NK-92 (cell line): ENCODE measurements at regions not wholly inside any gene's neighbourhood (a gene's known extent, or its start where the extent isn't known, plus 50 kb on each side); places are given as distances from the start of the nearest gene placed in this dataset.

Experiments used
- DNase-seq: peaks from one replicate; lab custom pipeline; 2025; ENCODE audit not compliant: unreplicated experiment; lab: John Stamatoyannopoulos, UW

GRCh38 chr2:134155134-134155533 is 98.7 kb upstream of the MGAT5 start:
- no peak for DNase-seq

DNA sequence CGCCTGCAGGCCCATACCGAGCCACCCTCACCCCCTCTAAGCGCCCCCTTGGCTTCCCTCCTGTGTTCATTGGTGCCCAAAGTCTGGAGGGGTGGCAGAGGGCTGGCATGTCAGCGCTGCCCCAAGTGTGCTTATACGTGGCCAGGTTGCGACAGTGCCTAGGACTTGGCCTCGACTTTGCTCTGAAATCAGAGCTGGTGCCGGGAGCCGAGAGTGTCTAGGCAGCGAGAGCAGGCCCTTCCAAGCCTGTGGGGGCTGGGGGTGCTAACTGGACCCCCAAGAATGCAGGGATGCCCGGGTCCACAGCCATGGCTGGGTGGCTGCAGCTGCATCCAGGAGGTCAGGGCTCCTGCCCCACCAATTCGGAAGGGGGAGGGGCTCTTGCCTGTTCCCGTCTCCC is 95.6 kb upstream of the MGAT5 start:
- DNase-seq, result no peak

GRCh38 chr2:134161170-134161547 is 92.7 kb upstream of the MGAT5 start:
- DNase-seq, result no peak

DNA sequence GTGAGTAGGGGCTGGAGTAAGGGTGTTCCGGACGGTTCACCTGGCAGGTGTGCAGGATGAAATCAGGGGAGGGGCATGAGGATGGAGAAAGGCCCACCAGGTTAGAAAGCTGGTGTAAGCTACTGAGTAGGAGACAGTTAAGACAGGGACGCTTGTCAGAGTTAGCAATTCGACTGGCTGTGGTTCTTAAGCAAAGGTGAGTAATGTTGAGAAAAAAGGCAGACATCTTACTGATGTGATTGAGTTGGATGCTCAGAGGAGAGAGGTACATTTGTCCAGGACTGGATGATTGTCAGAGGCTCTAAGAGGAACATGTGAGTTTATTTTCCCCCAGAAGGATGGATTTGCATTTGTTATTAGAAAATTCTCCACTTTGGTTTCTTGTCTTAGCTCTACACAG is 90.5 kb upstream of the MGAT5 start:
- no peak for DNase-seq

DNA sequence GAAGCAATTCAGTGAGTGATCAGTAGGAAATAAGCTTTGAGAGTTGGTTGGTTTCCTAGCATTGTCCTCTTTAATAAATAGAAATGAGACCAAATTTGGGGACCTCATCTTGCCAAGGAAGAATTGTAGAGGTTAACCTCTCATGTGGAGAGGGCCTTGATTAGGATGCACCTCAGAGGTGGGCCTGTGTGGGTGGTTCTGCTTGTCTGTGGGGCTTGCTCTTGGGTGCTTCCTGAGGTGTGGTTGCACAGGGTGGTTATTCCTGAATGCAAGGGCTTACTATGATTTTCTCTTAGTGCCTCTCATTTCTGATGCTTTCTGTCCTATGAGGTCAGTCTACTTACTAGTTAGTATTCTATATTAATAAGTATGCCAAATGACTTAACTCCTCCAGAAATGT is 89.6 kb upstream of the MGAT5 start:
- no peak for DNase-seq

- DNase-seq, result no peak
These were observed 86.9 kb upstream of the MGAT5 start for GRCh38 chr2:134167015-134167414.

DNA sequence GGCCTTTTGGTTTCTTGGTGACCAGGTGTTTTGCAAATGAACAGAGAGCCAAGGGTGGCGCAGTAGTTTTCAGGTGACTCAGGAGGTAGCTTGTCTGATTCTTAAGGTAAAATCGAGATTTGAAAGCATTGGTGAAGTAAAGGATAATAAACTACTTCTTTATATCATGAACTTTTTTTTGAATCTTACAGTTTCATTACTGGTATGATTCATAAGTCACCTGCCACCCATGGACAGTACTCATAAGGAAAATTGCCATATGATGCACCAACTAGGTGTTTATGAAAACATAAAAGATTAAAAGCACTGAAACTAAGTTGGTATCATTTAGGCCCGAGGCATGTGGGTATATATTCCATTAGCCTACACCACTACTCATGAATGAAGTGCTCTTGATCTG is 84.1 kb upstream of the MGAT5 start:
- no peak for DNase-seq

GRCh38 chr2:134170294-134170693 is 83.6 kb upstream of the MGAT5 start:
- no peak for DNase-seq

- DNase-seq, result no peak
These were observed 83.2 kb upstream of the MGAT5 start for GRCh38 chr2:134170700-134171099.

- no peak for DNase-seq
These were observed 80.4 kb upstream of the MGAT5 start for GRCh38 chr2:134173338-134174016.

- no peak for DNase-seq
These were observed 79.2 kb upstream of the MGAT5 start for GRCh38 chr2:134174711-134175110.

DNA sequence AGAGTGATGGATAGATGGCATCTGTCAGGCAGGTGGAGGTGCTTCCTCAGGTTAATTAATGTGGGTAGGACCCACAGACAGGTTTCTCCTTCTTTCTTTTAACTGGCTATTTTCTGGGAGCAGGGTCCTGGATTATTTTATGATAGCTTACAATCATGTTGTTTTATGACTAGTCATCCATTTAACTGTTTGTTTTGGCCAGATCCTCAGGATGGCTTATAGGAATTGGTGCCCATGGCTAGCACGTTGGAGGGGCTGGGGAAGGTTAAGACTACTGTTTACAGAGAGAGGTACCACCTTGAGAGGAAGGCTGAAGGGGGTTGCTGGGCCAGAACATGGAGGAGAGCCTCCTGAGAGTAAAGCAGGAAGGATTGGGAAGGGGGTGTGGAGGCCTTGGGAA is 78.0 kb upstream of the MGAT5 start:
- no peak for DNase-seq

- no peak for DNase-seq
These were observed 76.4 kb upstream of the MGAT5 start for GRCh38 chr2:134177351-134177931.

DNA sequence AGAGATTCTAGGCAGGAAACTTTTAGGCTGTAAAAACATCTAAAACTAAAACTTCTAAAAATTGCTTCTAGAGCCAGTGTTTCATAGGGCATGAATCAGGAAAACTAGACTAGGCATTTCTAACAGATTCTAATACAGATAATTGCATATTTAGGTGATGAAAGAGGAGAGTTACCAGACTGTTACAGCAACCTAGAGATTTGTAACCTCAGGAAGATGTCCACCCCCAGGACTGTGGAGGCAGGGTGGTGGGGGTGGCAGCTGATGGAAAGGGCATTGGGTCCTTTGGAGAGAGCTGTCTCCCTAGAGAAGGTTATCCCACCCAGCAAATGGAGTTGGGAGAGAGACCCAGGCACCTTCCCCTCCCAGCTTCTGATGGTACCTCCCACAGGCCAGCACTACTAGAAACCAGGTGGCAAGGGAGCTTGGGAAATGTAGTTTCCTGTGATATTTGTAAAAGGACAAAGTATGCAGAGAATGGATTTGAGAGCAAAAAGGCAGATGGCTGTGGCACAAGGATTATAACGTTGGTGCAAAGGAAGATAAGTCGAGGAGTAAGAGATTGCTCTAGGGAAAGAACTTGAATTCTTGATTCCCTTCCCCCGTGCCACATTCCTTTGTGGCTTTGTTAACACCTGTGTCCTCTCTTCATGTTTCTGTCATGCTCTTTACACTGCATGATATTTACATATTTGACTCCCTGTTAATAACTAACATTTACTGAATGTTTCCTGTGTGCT is 75.6 kb upstream of the MGAT5 start:
- DNase-seq, result no peak

- no peak for DNase-seq
These were observed 72.7 kb upstream of the MGAT5 start for GRCh38 chr2:134181219-134181618.

DNA sequence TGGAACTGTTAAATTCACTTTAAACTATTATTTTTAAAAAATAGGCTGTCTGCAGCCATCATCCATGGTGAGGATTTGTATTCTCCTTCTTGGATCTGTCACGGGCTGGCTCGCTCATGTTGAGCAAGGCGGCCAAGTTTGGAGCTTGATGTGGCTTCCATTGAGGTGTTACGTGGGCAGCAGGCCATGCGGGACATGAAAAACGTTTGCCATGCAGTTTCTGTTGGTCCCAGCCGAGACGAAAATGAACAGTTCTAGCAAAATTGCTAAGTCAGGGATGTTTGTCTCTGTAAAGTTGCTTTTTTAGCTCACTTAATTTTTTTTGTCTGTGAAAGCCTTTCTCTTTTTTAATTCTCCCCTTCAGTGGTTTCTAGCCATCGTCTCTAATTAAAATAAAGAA is 70.2 kb upstream of the MGAT5 start:
- DNase-seq, result no peak

- DNase-seq, result no peak
These were observed 68.2 kb upstream of the MGAT5 start for GRCh38 chr2:134185639-134186038.

DNA sequence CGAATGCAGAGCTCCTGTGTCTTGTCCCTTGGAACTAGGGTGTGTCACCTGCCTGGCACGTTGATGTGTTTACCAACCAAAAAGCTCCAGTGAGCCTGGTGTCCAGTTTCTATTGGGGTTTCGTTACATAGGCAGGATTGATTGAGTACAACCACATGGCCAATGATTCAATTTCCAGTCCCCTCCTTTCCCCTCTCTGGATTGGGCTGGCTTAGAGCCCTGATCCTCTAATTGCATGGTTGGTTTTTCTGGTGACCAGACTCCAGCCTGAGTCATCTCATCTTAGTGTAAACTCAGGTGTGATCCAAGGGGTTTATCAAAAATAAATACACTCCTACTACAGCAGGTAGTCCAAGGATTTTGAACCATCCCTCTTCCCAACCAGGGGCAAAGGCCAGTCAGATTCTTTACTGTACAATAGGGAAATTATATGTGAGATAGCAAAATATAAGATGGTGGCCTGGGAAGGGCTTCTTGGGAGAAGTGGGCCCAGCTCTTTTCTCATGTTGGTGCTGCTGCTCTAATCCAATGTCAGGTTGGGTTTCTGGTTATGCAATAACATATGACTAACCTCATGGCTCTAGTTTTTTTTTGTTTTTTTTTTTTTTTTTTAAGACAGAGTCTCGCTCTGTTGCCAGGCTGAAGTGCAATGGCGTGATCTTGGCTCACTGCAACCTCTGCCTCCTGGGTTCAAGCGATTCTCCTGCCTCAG is 64.7 kb upstream of the MGAT5 start:
- DNase-seq, result no peak

- DNase-seq, result no peak
These were observed 63.6 kb upstream of the MGAT5 start for GRCh38 chr2:134190062-134190806.

DNA sequence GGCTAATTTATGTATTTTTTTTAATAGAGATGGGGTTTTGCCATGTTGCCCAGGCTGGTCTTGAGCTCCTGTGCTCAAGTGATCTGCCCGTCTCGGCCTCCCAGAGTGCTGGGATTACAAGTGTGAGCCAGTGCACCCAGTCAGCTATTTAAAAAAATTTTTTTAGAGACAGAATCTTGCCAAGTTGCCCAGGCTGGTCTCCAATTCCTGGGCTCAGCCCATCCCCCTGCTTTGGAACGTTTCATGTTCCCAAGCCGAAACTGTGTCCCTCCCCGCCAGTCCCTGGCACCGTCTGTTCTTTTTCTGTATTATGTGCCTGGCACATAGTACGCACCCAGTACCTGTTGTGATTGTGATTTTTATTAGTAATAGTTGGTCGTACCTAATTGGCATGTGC is 63.1 kb upstream of the MGAT5 start:
- DNase-seq, result no peak

- no peak for DNase-seq
These were observed 62.0 kb upstream of the MGAT5 start for GRCh38 chr2:134191835-134192234.
